Activated naive CD8-positive, alpha-beta T cell treated with anti-CD3 and anti-CD28 coated beads, Interleukin-2, amount 50 U/mL, for 16 hours (primary cell): ENCODE measurements at regions not wholly inside any gene's neighbourhood (a gene's known extent, or its start where the extent isn't known, plus 50 kb on each side); places are given as distances from the start of the nearest gene placed in this dataset.

ENCODE experiments used
- DNase-seq: peaks from one replicate; pipeline ENCODE4 v3.0.0-alpha.2; 2020; ENCODE audit warnings: low read depth, low spot score

DNA sequence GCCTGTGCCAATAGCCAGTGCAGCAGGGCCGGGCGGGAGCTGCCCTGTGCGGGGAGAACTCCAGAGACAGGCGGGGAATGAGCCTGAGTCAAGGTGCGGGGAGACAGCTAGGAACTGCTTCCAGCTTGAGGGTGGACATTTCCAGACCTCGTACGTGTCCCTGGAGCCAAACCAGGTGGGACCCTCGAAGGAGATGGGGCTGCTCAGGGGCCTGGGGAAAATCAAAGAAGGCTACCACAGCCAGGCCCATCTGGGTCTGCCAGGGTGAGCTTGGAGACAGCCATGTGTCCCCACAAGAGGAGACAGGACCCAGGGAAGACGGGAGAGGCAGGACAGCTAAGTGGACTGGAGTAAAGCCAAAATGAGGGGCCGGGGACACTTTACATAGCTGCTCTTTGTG, 504.9 kb upstream of the MGMT start:
- DNase-seq = no peak

DNA sequence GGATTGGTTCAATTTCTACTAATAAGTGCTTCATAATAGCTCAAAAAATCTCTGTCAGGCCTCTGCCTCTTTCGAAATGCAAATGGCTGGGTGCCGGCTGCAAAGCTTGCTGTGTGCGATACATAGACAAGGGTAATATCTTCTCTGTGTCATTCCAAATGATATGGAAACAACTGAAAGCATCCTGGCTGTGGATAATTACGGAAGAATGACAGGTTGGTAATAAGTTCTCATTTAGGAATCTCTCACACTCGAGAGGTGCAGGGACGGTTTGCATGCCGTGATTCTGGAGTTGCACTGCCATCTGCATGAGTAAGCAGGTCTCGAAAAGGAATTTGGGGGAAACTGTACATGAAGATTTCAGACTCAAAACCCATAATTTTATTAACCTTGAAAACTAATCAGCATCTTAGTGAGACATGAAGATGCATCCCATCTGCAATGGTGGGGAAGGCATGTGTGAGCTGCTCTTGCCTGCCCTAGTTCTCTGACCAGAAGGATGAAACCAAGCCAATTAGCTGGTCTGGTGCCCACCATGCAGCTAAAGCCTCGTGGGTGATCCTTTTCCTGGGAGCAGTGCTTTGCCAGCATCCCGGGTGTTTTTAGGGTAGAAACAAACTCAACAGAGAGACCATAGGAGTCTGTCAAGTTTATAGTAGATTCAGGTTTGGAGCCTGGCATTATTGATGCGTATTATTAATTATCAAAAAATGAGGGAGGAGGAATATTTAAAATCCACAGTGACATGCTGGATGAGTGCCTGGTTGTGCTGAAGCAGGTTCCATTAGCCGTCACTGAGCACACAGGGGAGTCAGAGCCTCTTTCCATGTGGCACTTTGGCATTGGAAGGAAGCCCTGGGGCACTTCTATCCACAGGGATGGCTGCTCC, 503.6 kb upstream of the MGMT start:
- no peak for DNase-seq

- DNase-seq = no peak
Observed at GRCh38 chr10:128964100-128964403, 503.0 kb upstream of the MGMT start.

- DNase-seq = no peak
Observed at GRCh38 chr10:128967980-128968756, 498.9 kb upstream of the MGMT start.

DNA sequence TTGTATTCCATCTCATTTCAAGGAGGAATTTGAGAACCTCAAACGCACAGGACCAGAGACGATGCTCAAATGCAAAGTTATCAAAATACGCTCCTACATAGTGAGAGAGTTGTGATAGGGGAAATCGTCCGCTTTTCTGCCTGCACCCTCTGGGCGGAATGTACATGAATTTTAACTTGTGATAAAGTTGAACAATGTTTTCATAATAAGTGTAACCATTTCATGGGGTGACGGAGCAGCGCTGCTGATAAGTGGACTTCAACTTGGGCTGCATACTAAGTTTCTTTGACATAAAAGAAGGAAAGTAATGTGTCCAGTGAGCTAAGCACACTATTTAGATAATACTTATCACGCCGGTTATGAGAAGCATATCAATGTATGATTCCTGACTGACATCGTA, 497.5 kb upstream of the MGMT start:
- DNase-seq = no peak

- DNase-seq = no peak
Observed at GRCh38 chr10:128971374-128972035, 495.5 kb upstream of the MGMT start.

DNA sequence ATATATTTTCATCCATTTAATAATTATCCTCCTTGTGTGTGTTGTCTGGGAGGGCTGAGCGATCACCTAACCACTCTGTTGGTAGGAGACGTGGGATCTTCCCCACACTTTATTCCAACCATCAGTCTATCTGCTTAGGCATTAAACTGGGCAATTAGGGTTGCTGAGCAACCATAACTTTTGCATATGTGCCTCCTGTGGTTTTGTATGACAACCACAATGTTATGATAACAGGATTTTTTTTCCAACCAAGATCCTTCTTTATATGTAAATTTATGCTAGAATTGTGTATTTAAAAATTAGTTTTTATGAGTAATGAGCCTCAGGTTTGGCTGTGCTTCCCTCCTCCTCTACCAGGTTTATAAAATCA, 495.0 kb upstream of the MGMT start:
- no peak for DNase-seq

DNA sequence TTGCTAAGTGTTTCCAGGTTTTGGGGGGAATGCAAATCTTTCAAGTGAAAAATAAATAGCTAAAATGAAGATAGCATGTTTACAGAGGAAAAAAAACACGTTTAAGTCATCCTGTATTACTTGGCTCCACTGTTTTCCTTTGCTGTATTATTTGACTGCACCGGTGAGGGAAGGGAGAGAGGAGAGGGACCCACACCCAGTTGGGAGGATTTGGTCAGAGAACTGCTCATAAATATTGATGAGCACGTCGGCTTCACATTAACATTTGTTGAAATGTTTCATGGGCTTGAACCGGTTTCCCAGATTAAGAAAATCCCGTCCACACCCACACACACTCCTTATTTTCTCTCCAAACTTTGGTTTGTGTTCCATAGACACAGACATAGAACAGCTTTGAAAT, 493.8 kb upstream of the MGMT start:
- DNase-seq = no peak

DNA sequence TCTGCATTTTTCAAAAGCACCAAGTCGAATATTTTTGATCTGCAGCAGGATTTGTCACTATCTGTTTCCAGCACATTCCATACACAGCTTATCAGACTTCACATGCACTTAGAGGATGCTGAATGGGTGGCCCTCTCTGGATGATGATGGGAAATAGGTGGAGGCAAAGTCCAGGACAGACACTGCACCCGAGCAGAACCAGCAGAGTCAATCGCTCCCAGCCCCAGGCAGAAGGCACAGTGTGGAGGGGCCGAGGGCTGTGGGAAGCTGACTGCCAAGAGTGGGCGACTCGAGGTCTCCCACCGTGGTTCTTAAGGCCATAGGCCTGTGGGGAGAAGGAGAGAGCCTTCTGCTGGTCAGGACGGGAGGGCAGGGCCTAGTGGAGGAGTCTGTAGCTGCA, 490.2 kb upstream of the MGMT start:
- no peak for DNase-seq

- DNase-seq = no peak
Observed at GRCh38 chr10:128978211-128978610, 488.8 kb upstream of the MGMT start.

DNA sequence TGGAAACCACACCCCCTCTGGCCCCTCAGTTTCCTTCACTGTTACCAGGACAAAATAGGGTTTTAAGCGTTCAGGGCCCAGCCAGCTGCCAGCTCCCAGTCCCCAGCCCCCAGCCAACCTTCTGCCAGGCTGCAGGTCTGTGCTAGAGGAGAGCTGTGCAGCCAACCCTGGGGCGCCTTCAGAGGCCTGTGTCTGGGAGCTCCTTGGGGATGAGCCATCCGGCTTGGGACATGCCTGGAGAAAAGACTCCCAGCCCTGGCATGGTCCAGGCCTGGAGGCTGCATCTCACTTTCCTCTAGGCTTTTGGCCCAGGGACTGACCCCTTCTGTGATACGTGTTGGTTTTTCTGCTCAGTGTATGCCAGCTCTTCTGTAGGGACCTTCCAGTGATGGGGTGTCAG, 487.6 kb upstream of the MGMT start:
- DNase-seq = no peak

DNA sequence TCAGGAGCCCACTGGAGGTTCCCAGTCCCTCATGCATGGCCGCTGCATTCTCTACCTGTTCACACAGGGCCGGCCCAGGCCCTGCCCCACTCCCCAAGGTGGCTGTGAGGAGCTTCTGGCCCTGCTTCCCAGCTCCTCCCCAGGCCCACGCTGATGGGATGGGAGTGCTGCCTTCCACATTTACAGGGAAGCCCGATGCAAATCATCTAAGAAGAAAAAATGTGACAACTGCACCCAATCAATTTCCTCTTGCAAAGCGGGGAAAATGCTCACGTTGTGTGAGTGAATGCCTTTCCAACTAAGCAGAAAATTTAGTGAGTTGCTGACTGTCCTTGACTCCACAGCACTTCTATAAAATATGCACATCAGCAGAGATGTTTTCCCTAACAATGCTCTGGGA, 485.8 kb upstream of the MGMT start:
- no peak for DNase-seq

DNA sequence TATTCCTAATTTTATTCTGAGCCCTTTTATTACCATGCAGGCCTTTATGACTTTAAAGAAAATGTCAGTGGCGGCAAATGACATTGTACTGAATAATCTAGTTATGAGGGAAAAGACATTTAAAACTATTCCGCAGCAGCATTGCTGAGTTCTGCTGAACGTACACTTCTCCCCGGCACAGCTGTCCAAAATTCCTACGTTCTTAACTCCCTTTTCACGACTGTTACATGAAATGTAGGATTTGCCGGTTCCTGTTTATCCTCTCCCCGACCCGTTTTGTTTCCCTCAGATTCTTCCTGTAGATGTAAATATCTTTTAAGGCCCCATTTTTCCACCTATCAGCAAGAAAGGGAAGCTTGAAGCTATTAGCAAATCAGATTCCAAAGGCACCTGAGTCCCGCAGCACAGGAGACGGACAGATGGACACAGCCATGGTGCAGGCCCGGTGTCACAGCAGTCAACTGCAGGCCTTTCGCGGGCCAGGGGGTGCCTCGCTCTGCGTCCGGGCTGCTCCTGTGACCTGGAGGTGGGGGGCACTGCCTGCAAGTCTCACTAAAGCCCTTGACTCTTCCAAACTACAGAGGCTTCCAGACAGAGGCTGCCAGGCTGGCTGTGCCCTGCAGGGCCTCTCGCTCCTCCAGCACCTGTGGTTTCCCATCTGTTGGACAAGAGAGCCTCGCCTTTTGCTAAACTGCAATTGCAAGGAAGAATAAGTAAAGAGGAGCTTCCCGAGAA, 485.0 kb upstream of the MGMT start:
- no peak for DNase-seq

DNA sequence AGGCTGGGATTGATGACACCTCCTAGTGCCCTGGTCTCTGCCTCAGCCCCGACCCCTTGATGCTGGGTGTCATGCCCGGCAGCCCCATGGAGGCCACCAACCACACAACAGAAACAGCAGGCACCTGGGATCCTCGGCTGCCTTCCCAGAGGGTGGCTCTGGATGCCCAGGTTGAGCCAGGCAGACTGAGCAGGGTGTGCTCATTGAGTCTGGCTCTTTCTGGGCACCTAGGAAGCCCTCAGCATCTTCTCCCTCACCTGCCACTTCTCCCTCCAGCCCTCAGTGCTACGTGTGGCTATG, 484.5 kb upstream of the MGMT start:
- DNase-seq = no peak

DNA sequence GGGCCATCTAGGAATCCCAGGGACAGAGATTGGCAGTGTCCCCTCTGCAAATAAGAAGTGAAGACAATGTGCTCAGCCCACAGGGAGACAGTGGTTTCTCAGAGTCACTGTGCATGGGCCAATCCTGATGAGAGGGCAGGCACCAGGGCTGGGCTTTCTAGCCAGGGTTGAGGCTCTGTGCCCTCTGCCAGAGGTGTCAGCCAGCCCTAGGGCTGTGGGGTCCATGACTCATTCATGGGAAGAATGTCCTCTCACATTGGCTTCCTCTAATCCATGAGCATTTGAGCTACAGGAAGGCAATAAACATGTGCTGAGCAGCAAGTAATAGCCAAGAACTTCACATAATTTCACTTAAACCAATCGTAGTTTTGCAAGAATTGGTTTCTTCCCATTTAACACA, 482.0 kb upstream of the MGMT start:
- DNase-seq = no peak

DNA sequence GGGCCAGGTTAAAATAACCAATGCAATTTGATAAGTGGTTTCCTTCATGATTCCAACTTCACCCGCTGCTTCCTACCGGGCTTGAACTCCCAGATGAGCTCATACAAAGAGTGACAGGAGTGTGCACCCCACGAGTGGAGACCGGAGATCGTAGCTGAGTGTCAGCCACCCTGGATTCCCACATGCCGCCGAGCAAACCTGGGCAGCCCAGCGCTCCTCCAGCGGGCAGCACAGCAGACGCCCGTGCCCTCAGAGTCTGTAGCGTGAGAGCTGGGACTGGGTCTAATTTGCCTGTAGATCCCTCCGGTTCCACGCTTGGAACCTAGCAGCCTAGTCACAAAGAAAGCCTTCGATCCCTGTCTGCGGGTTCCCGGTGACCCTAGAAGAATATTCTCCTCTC, 476.1 kb upstream of the MGMT start:
- DNase-seq = no peak

GRCh38 chr10:128992770-128993169, 474.3 kb upstream of the MGMT start:
- no peak for DNase-seq

DNA sequence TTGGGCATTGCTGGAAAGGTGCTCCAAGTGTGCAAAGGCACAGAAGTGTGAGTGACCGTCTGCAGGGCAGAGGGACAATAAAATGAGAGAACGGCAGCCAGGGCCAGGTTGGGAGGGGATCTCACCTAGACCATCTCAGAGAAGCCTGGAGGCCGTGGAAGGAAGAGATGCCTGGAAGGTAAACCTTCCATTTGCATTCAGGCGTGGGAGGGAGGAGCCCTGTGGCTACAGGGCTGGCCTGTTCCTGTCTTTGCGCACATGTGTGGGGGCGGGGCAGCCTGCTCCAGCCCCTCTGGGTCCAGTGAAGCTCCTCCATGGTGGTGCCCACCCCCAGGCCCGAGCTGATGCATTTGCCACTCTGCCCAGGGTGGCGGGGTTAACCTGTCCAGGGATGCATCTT, 473.6 kb upstream of the MGMT start:
- DNase-seq = no peak

DNA sequence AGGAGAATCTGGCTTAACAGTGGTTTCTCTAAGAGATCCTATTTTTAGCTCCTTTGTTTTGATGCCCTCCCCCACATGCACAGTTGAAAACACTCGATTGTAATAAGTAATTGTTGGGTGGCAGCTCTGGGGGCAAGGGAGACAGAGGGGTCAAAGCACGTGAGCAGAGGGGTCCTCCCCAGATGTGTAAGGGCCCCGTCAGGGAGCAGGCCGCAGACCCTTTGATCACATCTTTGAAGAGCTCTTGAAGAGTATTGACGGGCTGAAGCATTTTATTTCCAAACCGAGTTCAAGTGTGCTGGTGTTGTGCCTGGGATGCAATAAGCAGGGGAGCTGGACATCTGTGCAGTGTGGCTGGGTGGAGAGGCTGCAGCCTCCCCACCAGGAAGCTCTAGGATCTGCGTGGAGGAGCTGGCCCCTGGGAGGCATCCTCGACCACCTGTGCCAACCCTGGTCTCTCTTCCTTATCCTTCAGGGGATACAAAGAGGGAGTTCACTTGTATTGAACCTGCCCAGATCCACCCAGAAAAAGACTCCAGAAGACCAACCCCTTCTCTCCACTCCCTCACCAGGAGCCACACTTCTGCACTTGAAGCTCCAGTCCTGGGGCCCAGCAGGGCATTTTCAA, 473.0 kb upstream of the MGMT start:
- no peak for DNase-seq

DNA sequence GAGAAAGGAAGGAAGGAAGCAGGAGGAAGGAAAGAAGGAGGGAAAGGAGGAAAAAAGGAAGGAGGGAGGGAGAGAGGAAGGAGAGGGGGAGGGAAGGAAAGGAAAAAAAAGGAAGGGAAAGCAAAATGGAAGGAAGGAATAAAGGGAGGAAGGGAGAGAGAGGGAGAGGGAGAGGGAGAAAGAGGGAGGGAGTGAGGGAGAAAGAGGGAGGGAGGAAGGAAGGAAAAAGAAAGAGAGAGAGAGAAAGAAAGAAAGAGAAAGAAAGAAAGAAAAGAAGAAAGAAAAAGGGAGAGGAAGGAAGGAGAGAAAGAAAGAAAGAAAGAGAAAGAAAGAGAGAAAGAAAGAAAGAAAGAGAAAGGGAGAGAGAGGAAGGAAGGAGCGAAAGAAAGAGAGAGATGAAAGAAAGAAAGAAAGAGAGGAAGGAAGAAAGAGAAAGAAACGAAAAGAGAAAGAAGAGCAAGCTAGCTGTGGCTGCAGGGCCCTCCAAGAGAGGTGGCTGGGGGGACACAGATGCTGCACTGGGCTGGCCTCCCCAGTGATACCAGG, 472.4 kb upstream of the MGMT start:
- DNase-seq = no peak

GRCh38 chr10:128995676-128996075, 471.4 kb upstream of the MGMT start:
- DNase-seq = no peak

GRCh38 chr10:128996092-128996491, 470.9 kb upstream of the MGMT start:
- DNase-seq = no peak
